ENCODE measurements at regions not wholly inside any gene's neighbourhood (a gene's known extent, or its start where the extent isn't known, plus 50 kb on each side); places are given as distances from the start of the nearest gene placed in this dataset.

GRCh38 chr4:96841801-96842200 is 1001.9 kb downstream of the PDHA2 start:
- ChIA-PET CTCF (no interaction called here), POLR2A (ENCODE audit: low non-redundant PET) (no interaction called here)
- DNase-seq (ENCODE audit: low spot score) = no peak
- TF ChIP-seq CTCF (conservative IDR thresholded peaks at IDR 0.05; ENCODE audit: low read depth) = no peak
- H3K27ac ChIP-seq = no peak overlapping the region

GRCh38 chr4:96844858-96845490 is 1005.1 kb downstream of the PDHA2 start:
- ChIA-PET POLR2A (ENCODE audit: low non-redundant PET) (no interaction called here), CTCF (no interaction called here)
- no peak overlapping the region for H3K27ac ChIP-seq
- DNase-seq (ENCODE audit: low spot score) = no peak
- TF ChIP-seq CTCF (conservative IDR thresholded peaks at IDR 0.05; ENCODE audit: low read depth) = no peak

- POLR2A ChIA-PET (ENCODE audit: low non-redundant PET) = no interaction called here
- no peak for TF ChIP-seq CTCF (conservative IDR thresholded peaks at IDR 0.05; ENCODE audit: low read depth)
- CTCF ChIA-PET = no interaction called here
- no peak overlapping the region for H3K27ac ChIP-seq
- no peak for DNase-seq (ENCODE audit: low spot score)
Measured at GRCh38 chr4:96845819-96846218, 1005.9 kb downstream of the PDHA2 start.

GRCh38 chr4:96874657-96875056 is 1034.8 kb downstream of the PDHA2 start:
- POLR2A ChIA-PET (ENCODE audit: low non-redundant PET) = no interaction called here
- DNase-seq (ENCODE audit: low spot score) = no peak
- CTCF ChIA-PET = no interaction called here
- H3K27ac ChIP-seq = no peak overlapping the region
- no peak for TF ChIP-seq CTCF (conservative IDR thresholded peaks at IDR 0.05; ENCODE audit: low read depth)

- ChIA-PET POLR2A (ENCODE audit: low non-redundant PET) (no interaction called here), CTCF (no interaction called here)
- no peak overlapping the region for H3K27ac ChIP-seq
- no peak for DNase-seq (ENCODE audit: low spot score)
- TF ChIP-seq CTCF (conservative IDR thresholded peaks at IDR 0.05; ENCODE audit: low read depth) = no peak
Measured at GRCh38 chr4:96879527-96879926, 1039.6 kb downstream of the PDHA2 start.

- H3K27ac ChIP-seq = no peak overlapping the region
- TF ChIP-seq CTCF (conservative IDR thresholded peaks at IDR 0.05; ENCODE audit: low read depth) = no peak
- DNase-seq (ENCODE audit: low spot score) = no peak
- POLR2A ChIA-PET (ENCODE audit: low non-redundant PET) = no interaction called here
- CTCF ChIA-PET = no interaction called here
Measured at GRCh38 chr4:96887857-96888256, 1048.0 kb downstream of the PDHA2 start.

- ChIA-PET POLR2A (ENCODE audit: low non-redundant PET) (no interaction called here), CTCF (no interaction called here)
- TF ChIP-seq CTCF (conservative IDR thresholded peaks at IDR 0.05; ENCODE audit: low read depth) = no peak
Measured at GRCh38 chr4:96894621-96895020, 1054.7 kb downstream of the PDHA2 start.

More at GRCh38 chr4:96894621-96895020, 1054.7 kb downstream of the PDHA2 start:
- no peak overlapping the region for H3K27ac ChIP-seq
- no peak for DNase-seq (ENCODE audit: low spot score)
